Testis (tissue), 2 donors: ENCODE measurements at regions not wholly inside any gene's neighbourhood (a gene's known extent, or its start where the extent isn't known, plus 50 kb on each side); places are given as distances from the start of the nearest gene placed in this dataset.

ENCODE experiments used
- DNase-seq: peaks from one replicate; pipeline ENCODE4 v3.0.0-alpha.2; 2019
- H3K27ac ChIP-seq, 2 donors: fragments of 200-600 bp; sonication (generic); one replicate each; pipeline ENCODE4 v1.5.1; 2019
- H3K27me3 ChIP-seq: fragments of 200-600 bp; sonication (generic); one replicate; pipeline ENCODE4 v1.5.1; 2019
- H3K36me3 ChIP-seq: fragments of 200-600 bp; sonication (generic); one replicate; pipeline ENCODE4 v1.5.1; 2017; ENCODE audit warnings: low read depth; ENCODE audit errors: missing control alignments
- H3K4me1 ChIP-seq: fragments of 200-600 bp; sonication (generic); one replicate; pipeline ENCODE4 v1.5.1; 2019
- H3K4me3 ChIP-seq, 2 donors: fragments of 200-600 bp; sonication (generic); one replicate each; pipeline ENCODE4 v1.5.1; 2017 to 2019
- H3K9me3 ChIP-seq: fragments of 200-600 bp; sonication (generic); one replicate; pipeline ENCODE4 v1.5.1; 2017
- CTCF ChIP-seq, 3 experiments: fragments of 450-650 bp in 2 of 3; fragments of 200-600 bp in 1 of 3; sonication (generic) in 1 of 3; IDR thresholded peaks; one replicate each; pipeline ENCODE4 v1.5.1; 2016 to 2019; ENCODE audit warnings: antibody characterized with exemption in 3 of 3, mild to moderate bottlenecking in 2 of 3, moderate library complexity in 1 of 3
- POLR2A ChIP-seq: fragments of 450-650 bp; IDR thresholded peaks from one replicate; pipeline ENCODE4 v1.6.1; 2017; ENCODE audit warnings: antibody characterized with exemption, mild to moderate bottlenecking, moderate library complexity
- WGBS, 2 donors: methylation state at CpG; one replicate each; pipeline ENCODE4 v1.1.5; 2018; 5-methylcytosine and 5-hydroxymethylcytosine counted together
- intact Hi-C: fragments of 100-400 bp; cut with DNase I; formaldehyde crosslinking; loops from one replicate; pipeline ENCODE4 v1.15.1; 2023; ENCODE audit warnings: low total_unique reads

- WGBS, 2 donors, result 71% methylated on average over 8 of the region's 8 CpGs
- DNase-seq, result no peak
- no peaks in the 10 kb centered on the region for H3K4me1 ChIP-seq
- TF ChIP-seq CTCF (IDR thresholded peaks at IDR 0.05) (no peak), POLR2A (no peak)
- no peaks in the 10 kb centered on the region for H3K9me3 ChIP-seq
- no peak overlapping the region for H3K4me3 ChIP-seq
- H3K27ac ChIP-seq, result no peak overlapping the region
- intact Hi-C loops, result no loop called here
- H3K36me3 ChIP-seq, result no peaks in the 10 kb centered on the region
- no peaks in the 10 kb centered on the region for H3K27me3 ChIP-seq
These were observed 64.2 kb upstream of the UBAC2 start for GRCh38 chr13:99136427-99136954.

- Histone ChIP-seq H3K9me3 (no peaks in the 10 kb centered on the region), H3K36me3 (no peaks in the 10 kb centered on the region), H3K27ac (no peak overlapping the region), H3K27me3 (no peaks in the 10 kb centered on the region), H3K4me3 (no peak overlapping the region), H3K4me1 (no peaks in the 10 kb centered on the region)
- 88 to 92% methylated on average over 9 of the region's 9 CpGs for WGBS, 2 donors
- DNase-seq, result no peak
- intact Hi-C loops, result no loop called here
- TF ChIP-seq CTCF (IDR thresholded peaks at IDR 0.05) (no peak), POLR2A (no peak)
These were observed 59.8 kb upstream of the UBAC2 start for GRCh38 chr13:99140831-99141230.

- DNase-seq, result no peak
- Histone ChIP-seq H3K27me3 (no peaks in the 10 kb centered on the region), H3K4me1 (no peaks in the 10 kb centered on the region), H3K9me3 (no peaks in the 10 kb centered on the region), H3K4me3 (no peak overlapping the region), H3K36me3 (no peaks in the 10 kb centered on the region), H3K27ac (no peak overlapping the region)
- intact Hi-C loops, result no loop called here
- no peak for TF ChIP-seq CTCF (IDR thresholded peaks at IDR 0.05)
- no peak for TF ChIP-seq POLR2A
- WGBS, 2 donors, result 90 to 92% methylated on average over 4 of the region's 4 CpGs
These were observed 56.8 kb upstream of the UBAC2 start for GRCh38 chr13:99143904-99144303.

- 76 to 82% methylated on average over 6 of the region's 6 CpGs for WGBS, 2 donors
These were observed 56.3 kb upstream of the UBAC2 start for GRCh38 chr13:99144306-99144705.

More at GRCh38 chr13:99144306-99144705, 56.3 kb upstream of the UBAC2 start:
- DNase-seq, result no peak
- Histone ChIP-seq H3K9me3 (no peaks in the 10 kb centered on the region), H3K36me3 (no peaks in the 10 kb centered on the region), H3K27me3 (no peaks in the 10 kb centered on the region), H3K27ac (no peak overlapping the region), H3K4me1 (no peaks in the 10 kb centered on the region), H3K4me3 (no peak overlapping the region)
- TF ChIP-seq POLR2A (no peak), CTCF (IDR thresholded peaks at IDR 0.05) (no peak)
- intact Hi-C loops, result no loop called here
